ENCODE measurements at regions not wholly inside any gene's neighbourhood (a gene's known extent, or its start where the extent isn't known, plus 50 kb on each side); places are given as distances from the start of the nearest gene placed in this dataset.

DNA sequence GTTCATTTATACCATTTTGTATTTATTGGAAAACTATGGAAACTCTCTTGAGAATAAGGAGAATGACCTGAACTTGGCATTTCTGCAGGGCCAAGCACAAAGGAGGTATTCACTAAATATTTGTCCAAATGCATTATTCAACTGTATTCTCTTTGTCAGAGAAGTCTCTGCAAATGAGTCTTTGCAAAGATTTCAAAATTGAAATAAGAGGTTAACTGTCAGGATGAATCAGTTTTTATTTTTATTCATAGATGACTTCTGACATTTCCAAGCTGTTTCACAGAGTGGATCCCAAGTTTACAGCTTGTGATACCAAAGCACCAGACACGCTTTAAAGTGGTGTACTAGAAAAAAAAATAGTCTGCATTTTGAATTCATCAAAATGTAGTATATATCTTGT lies 131.6 kb downstream of the UTRN start:
- ATAC-seq = no peak
- FAIRE-seq = no peak
- peaks cover 29% of the 10 kb centered on the region for H3K4me1 ChIP-seq (ENCODE audit: insufficient read depth, low read length)
- no peak overlapping the region for H3K27ac ChIP-seq (ENCODE audit: extremely low read length, insufficient read depth, low read length)
- H3K27me3 ChIP-seq (ENCODE audit: control insufficient read depth in 1 of 2, insufficient read depth in 2 of 2, low read length in 2 of 2) = no peaks in the 10 kb centered on the region
- BruUV-seq (replicated peaks) = no TSS peak
- TF ChIP-seq, protein P1, sequence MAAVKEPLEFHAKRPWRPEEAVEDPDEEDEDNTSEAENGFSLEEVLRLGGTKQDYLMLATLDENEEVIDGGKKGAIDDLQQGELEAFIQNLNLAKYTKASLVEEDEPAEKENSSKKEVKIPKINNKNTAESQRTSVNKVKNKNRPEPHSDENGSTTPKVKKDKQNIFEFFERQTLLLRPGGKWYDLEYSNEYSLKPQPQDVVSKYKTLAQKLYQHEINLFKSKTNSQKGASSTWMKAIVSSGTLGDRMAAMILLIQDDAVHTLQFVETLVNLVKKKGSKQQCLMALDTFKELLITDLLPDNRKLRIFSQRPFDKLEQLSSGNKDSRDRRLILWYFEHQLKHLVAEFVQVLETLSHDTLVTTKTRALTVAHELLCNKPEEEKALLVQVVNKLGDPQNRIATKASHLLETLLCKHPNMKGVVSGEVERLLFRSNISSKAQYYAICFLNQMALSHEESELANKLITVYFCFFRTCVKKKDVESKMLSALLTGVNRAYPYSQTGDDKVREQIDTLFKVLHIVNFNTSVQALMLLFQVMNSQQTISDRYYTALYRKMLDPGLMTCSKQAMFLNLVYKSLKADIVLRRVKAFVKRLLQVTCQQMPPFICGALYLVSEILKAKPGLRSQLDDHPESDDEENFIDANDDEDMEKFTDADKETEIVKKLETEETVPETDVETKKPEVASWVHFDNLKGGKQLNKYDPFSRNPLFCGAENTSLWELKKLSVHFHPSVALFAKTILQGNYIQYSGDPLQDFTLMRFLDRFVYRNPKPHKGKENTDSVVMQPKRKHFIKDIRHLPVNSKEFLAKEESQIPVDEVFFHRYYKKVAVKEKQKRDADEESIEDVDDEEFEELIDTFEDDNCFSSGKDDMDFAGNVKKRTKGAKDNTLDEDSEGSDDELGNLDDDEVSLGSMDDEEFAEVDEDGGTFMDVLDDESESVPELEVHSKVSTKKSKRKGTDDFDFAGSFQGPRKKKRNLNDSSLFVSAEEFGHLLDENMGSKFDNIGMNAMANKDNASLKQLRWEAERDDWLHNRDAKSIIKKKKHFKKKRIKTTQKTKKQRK (IDR thresholded peaks at IDR 0.05; ENCODE audit: low read length) = no peak
- in situ Hi-C loops (cut with HindIII; ENCODE audit: extremely low pct_ligation_motif_present, low pct_unique_long_range_greater_than_20kb) (no loop called here), intact Hi-C loops (cut with micrococcal nuclease; ENCODE audit: unreplicated experiment) (no loop called here)
- no peak overlapping the region for H3K4me2 ChIP-seq (ENCODE audit: low read depth, low read length)
- H3K4me3 ChIP-seq (replicated peaks in 1 of 3; ENCODE audit: insufficient read depth in 1 of 3, low read depth in 2 of 3, low read length in 3 of 3) = no peak overlapping the region
- CTCF ChIA-PET (ENCODE audit: low intra/inter-chr PET ratio, low total read pairs) = no interaction called here
- no peak overlapping the region for H3K9ac ChIP-seq (ENCODE audit: insufficient read depth, low read depth, low read length)
- H4K20me1 ChIP-seq (ENCODE audit: insufficient read depth, low read length) = peaks cover 70% of the 10 kb centered on the region
- peaks cover 2 to 3% of the 10 kb centered on the region in 2 experiments; a peak in 4 of 5 replicates for H3K36me3 ChIP-seq (replicated peaks in 1 of 2; ENCODE audit: control insufficient read depth in 1 of 2, insufficient read depth in 2 of 2, low read length in 2 of 2)
- no peak overlapping the region for H2AFZ ChIP-seq (ENCODE audit: low read length)
- peaks cover 79% of the 10 kb centered on the region for H3K79me2 ChIP-seq (ENCODE audit: insufficient read depth, low read length)
- no peak for DNase-seq (ENCODE audit: low spot score)
- no peaks in the 10 kb centered on the region for H3K9me3 ChIP-seq (ENCODE audit: low read length)
- POLR2A ChIA-PET = no interaction called here
- 93% methylated on average over 1 of the region's 1 CpG for WGBS (ENCODE audit: low lambda C conversion rate)

DNA sequence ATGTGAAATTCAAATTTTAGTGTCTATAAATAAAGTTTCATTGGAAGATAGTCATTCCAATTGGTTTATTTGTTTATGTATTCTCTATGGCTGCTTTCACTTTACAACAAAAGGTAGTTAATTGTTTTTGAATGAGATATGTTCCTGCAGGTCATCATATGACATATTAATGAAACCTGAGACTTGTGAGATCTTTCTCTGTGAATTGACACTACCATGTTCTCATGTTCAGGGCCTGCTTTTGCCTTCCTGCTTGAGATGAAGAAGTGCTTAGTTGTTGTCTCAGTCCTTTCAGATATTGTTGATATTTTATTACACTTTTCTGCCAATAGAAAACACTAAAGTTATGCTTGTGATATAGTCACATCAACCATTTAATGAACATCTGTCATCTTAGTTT lies 132.5 kb downstream of the UTRN start:
- no peak overlapping the region for H3K27ac ChIP-seq (ENCODE audit: extremely low read length, insufficient read depth, low read length)
- FAIRE-seq (no peak), ATAC-seq (no peak), DNase-seq (ENCODE audit: low spot score) (no peak)
- BruUV-seq (replicated peaks) = no TSS peak
- peaks cover 66% of the 10 kb centered on the region for H4K20me1 ChIP-seq (ENCODE audit: insufficient read depth, low read length)
- intact Hi-C loops (cut with micrococcal nuclease; ENCODE audit: unreplicated experiment) = no loop called here
- H2AFZ ChIP-seq (ENCODE audit: low read length) = no peak overlapping the region
- H3K9me3 ChIP-seq (ENCODE audit: low read length) = no peaks in the 10 kb centered on the region
- ChIA-PET POLR2A (no interaction called here), CTCF (ENCODE audit: low intra/inter-chr PET ratio, low total read pairs) (no interaction called here)
- in situ Hi-C loops (cut with HindIII; ENCODE audit: extremely low pct_ligation_motif_present, low pct_unique_long_range_greater_than_20kb) = no loop called here
- peaks cover 72% of the 10 kb centered on the region for H3K79me2 ChIP-seq (ENCODE audit: insufficient read depth, low read length)
- no peak overlapping the region for H3K9ac ChIP-seq (ENCODE audit: insufficient read depth, low read depth, low read length)
- peaks cover 4 to 7% of the 10 kb centered on the region in 2 experiments; a peak in 4 of 5 replicates for H3K36me3 ChIP-seq (replicated peaks in 1 of 2; ENCODE audit: control insufficient read depth in 1 of 2, insufficient read depth in 2 of 2, low read length in 2 of 2)
- peaks cover 27% of the 10 kb centered on the region for H3K4me1 ChIP-seq (ENCODE audit: insufficient read depth, low read length)
- H3K4me2 ChIP-seq (ENCODE audit: low read depth, low read length) = no peak overlapping the region
- no peaks in the 10 kb centered on the region for H3K27me3 ChIP-seq (ENCODE audit: control insufficient read depth in 1 of 2, insufficient read depth in 2 of 2, low read length in 2 of 2)
- H3K4me3 ChIP-seq (replicated peaks in 1 of 3; ENCODE audit: insufficient read depth in 1 of 3, low read depth in 2 of 3, low read length in 3 of 3) = no peak overlapping the region
- TF ChIP-seq MATR3 (CRISPR knock-in tag; IDR thresholded peaks at IDR 0.05) (no peak), KAT7 (CRISPR knock-in tag; IDR thresholded peaks at IDR 0.05; ENCODE audit: borderline replicate concordance) (no peak), TBP (CRISPR knock-in tag; IDR thresholded peaks at IDR 0.05) (no peak), ZNF205 (CRISPR knock-in tag; IDR thresholded peaks at IDR 0.05) (no peak), MAFK (conservative IDR thresholded peaks at IDR 0.05 in 1 of 2, IDR thresholded peaks at IDR 0.05 in 1 of 2; ENCODE audit: low read length in 2 of 2) (no peak), BHLHE40 (IDR thresholded peaks at IDR 0.05; ENCODE audit: low read length) (no peak), ZNF614 (CRISPR knock-in tag; IDR thresholded peaks at IDR 0.05; ENCODE audit: borderline replicate concordance) (no peak), ZNF484 (CRISPR knock-in tag; IDR thresholded peaks at IDR 0.05; ENCODE audit: borderline replicate concordance, low read depth) (no peak)
- TF ChIP-seq, protein P2, sequence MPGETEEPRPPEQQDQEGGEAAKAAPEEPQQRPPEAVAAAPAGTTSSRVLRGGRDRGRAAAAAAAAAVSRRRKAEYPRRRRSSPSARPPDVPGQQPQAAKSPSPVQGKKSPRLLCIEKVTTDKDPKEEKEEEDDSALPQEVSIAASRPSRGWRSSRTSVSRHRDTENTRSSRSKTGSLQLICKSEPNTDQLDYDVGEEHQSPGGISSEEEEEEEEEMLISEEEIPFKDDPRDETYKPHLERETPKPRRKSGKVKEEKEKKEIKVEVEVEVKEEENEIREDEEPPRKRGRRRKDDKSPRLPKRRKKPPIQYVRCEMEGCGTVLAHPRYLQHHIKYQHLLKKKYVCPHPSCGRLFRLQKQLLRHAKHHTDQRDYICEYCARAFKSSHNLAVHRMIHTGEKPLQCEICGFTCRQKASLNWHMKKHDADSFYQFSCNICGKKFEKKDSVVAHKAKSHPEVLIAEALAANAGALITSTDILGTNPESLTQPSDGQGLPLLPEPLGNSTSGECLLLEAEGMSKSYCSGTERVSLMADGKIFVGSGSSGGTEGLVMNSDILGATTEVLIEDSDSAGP (CRISPR knock-in tag; IDR thresholded peaks at IDR 0.05; ENCODE audit: borderline replicate concordance) = no peak
- TF ChIP-seq, protein P3, sequence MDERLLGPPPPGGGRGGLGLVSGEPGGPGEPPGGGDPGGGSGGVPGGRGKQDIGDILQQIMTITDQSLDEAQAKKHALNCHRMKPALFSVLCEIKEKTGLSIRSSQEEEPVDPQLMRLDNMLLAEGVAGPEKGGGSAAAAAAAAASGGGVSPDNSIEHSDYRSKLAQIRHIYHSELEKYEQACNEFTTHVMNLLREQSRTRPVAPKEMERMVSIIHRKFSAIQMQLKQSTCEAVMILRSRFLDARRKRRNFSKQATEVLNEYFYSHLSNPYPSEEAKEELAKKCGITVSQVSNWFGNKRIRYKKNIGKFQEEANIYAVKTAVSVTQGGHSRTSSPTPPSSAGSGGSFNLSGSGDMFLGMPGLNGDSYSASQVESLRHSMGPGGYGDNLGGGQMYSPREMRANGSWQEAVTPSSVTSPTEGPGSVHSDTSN (CRISPR knock-in tag; IDR thresholded peaks at IDR 0.05) = no peak
- TF ChIP-seq, protein P4, sequence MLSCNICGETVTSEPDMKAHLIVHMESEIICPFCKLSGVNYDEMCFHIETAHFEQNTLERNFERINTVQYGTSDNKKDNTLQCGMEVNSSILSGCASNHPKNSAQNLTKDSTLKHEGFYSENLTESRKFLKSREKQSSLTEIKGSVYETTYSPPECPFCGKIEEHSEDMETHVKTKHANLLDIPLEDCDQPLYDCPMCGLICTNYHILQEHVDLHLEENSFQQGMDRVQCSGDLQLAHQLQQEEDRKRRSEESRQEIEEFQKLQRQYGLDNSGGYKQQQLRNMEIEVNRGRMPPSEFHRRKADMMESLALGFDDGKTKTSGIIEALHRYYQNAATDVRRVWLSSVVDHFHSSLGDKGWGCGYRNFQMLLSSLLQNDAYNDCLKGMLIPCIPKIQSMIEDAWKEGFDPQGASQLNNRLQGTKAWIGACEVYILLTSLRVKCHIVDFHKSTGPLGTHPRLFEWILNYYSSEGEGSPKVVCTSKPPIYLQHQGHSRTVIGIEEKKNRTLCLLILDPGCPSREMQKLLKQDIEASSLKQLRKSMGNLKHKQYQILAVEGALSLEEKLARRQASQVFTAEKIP (CRISPR knock-in tag; IDR thresholded peaks at IDR 0.05; ENCODE audit: borderline replicate concordance) = no peak

Data from HepG2 (cell line).